ENCODE measurements at regions not wholly inside any gene's neighbourhood (a gene's known extent, or its start where the extent isn't known, plus 50 kb on each side); places are given as distances from the start of the nearest gene placed in this dataset.

DNA sequence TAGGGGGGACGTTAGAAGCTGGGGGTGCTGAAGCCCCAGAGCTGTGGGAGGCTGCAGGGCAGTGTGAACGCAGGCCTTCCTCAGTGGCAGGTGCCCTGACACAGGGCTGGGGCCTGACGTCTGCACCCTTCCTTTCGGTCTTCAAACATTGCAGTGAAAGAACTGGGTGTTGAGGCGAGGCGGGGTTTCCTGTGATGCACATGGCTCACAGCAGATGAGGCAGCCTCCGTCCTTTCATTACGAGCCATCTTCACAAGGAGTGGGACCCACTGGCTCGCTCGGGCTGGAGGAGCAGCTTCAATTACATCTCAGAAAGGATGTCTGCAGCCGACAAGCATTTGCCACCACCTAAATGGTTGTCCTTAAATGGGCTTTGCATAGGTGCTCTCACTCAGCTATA is 180.3 kb upstream of the SHH start:
- no peak for TF ChIP-seq USF1 (IDR thresholded peaks at IDR 0.05)
- no peak for TF ChIP-seq YY1 (IDR thresholded peaks at IDR 0.05; ENCODE audit: low read depth)
- no peak for TF ChIP-seq CREB1 (IDR thresholded peaks at IDR 0.05; ENCODE audit: low read depth)
- no peak for TF ChIP-seq MAX (IDR thresholded peaks at IDR 0.05)
- TF ChIP-seq FOXM1 (IDR thresholded peaks at IDR 0.05; ENCODE audit: borderline replicate concordance, low read depth): no peak
- TF ChIP-seq REST (IDR thresholded peaks at IDR 0.05; ENCODE audit: low read depth): no peak
- no peak for TF ChIP-seq ZBTB7A (IDR thresholded peaks at IDR 0.05; ENCODE audit: low read depth)
- no peak for TF ChIP-seq RAD21 (IDR thresholded peaks at IDR 0.05; ENCODE audit: low read depth)
- TF ChIP-seq EP300 (IDR thresholded peaks at IDR 0.05; ENCODE audit: borderline replicate concordance): no peak
- no peak for TF ChIP-seq NFIC (IDR thresholded peaks at IDR 0.05)

DNA sequence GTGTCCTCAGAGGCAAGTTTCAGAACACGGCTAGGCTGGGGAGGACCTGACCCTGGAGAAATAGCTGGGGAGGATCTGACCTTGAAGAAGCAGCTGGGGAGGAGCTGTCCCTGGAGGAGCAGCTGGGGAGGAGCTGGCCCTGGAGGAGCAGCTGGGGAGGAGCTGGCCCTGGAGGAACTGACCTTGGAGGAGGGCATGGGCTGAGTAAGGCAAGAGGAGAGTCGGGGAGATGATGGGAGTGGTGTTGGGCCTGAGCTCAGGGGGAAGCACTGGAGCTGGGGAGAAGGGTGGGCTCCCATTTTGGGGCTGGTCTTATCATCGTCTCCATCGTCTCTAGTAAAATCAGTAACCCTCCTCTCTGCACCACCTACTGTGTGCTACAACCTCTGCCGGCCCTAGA is 179.8 kb upstream of the SHH start:
- TF ChIP-seq TCF12 (IDR thresholded peaks at IDR 0.05; ENCODE audit: low read depth): no peak
- TF ChIP-seq MAX (IDR thresholded peaks at IDR 0.05): no peak
- TF ChIP-seq TEAD4 (IDR thresholded peaks at IDR 0.05): no peak
- TF ChIP-seq FOXM1 (IDR thresholded peaks at IDR 0.05; ENCODE audit: borderline replicate concordance, low read depth): no peak
- TF ChIP-seq CREB1 (IDR thresholded peaks at IDR 0.05; ENCODE audit: low read depth): no peak
- TF ChIP-seq YY1 (IDR thresholded peaks at IDR 0.05; ENCODE audit: low read depth): no peak
- TF ChIP-seq TAF1 (IDR thresholded peaks at IDR 0.05; ENCODE audit: low read depth): no peak

- TF ChIP-seq MAX (IDR thresholded peaks at IDR 0.05) (no peak), CREB1 (IDR thresholded peaks at IDR 0.05; ENCODE audit: low read depth) (no peak), TEAD4 (IDR thresholded peaks at IDR 0.05) (no peak), ZBTB7A (IDR thresholded peaks at IDR 0.05; ENCODE audit: low read depth) (no peak)
Observed at GRCh38 chr7:155991470-155991869, 179.2 kb upstream of the SHH start.

GRCh38 chr7:155988416-155988815 is 176.2 kb upstream of the SHH start:
- TF ChIP-seq RAD21 (IDR thresholded peaks at IDR 0.05; ENCODE audit: low read depth) (no peak), ZBTB7A (IDR thresholded peaks at IDR 0.05; ENCODE audit: low read depth) (no peak), EGR1 (IDR thresholded peaks at IDR 0.05) (no peak), CEBPB (IDR thresholded peaks at IDR 0.05) (no peak), NFIC (IDR thresholded peaks at IDR 0.05) (no peak), TEAD4 (IDR thresholded peaks at IDR 0.05) (no peak), YY1 (IDR thresholded peaks at IDR 0.05; ENCODE audit: low read depth) (no peak), USF1 (IDR thresholded peaks at IDR 0.05) (no peak), MAX (IDR thresholded peaks at IDR 0.05) (no peak), EP300 (IDR thresholded peaks at IDR 0.05; ENCODE audit: borderline replicate concordance) (no peak), REST (IDR thresholded peaks at IDR 0.05; ENCODE audit: low read depth) (no peak), TCF12 (IDR thresholded peaks at IDR 0.05; ENCODE audit: low read depth) (no peak), CREB1 (IDR thresholded peaks at IDR 0.05; ENCODE audit: low read depth) (no peak), FOXM1 (IDR thresholded peaks at IDR 0.05; ENCODE audit: borderline replicate concordance, low read depth) (no peak)

GRCh38 chr7:155987681-155988235 is 175.5 kb upstream of the SHH start:
- TF ChIP-seq FOXM1 (IDR thresholded peaks at IDR 0.05; ENCODE audit: borderline replicate concordance, low read depth): no peak
- no peak for TF ChIP-seq REST (IDR thresholded peaks at IDR 0.05; ENCODE audit: low read depth)
- no peak for TF ChIP-seq MAX (IDR thresholded peaks at IDR 0.05)
- no peak for TF ChIP-seq TCF12 (IDR thresholded peaks at IDR 0.05; ENCODE audit: low read depth)
- TF ChIP-seq CREB1 (IDR thresholded peaks at IDR 0.05; ENCODE audit: low read depth): no peak
- TF ChIP-seq TEAD4 (IDR thresholded peaks at IDR 0.05): no peak
- TF ChIP-seq CEBPB (IDR thresholded peaks at IDR 0.05): no peak
- no peak for TF ChIP-seq NFIC (IDR thresholded peaks at IDR 0.05)
- TF ChIP-seq TAF1 (IDR thresholded peaks at IDR 0.05; ENCODE audit: low read depth): no peak

All from Ishikawa (cell line).